ENCODE measurements at regions not wholly inside any gene's neighbourhood (a gene's known extent, or its start where the extent isn't known, plus 50 kb on each side); places are given as distances from the start of the nearest gene placed in this dataset.

GRCh38 chr15:69664572-69665571, 212.3 kb downstream of the RPLP1 start:
- TF ChIP-seq, protein P1, sequence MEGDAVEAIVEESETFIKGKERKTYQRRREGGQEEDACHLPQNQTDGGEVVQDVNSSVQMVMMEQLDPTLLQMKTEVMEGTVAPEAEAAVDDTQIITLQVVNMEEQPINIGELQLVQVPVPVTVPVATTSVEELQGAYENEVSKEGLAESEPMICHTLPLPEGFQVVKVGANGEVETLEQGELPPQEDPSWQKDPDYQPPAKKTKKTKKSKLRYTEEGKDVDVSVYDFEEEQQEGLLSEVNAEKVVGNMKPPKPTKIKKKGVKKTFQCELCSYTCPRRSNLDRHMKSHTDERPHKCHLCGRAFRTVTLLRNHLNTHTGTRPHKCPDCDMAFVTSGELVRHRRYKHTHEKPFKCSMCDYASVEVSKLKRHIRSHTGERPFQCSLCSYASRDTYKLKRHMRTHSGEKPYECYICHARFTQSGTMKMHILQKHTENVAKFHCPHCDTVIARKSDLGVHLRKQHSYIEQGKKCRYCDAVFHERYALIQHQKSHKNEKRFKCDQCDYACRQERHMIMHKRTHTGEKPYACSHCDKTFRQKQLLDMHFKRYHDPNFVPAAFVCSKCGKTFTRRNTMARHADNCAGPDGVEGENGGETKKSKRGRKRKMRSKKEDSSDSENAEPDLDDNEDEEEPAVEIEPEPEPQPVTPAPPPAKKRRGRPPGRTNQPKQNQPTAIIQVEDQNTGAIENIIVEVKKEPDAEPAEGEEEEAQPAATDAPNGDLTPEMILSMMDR (IDR thresholded peaks at IDR 0.05): no peak
- no peak for TF ChIP-seq ZFX (IDR thresholded peaks at IDR 0.05; ENCODE audit: borderline replicate concordance)

Measured in 22Rv1 (cell line).